T-helper 1 cell (primary cell): ENCODE measurements at regions not wholly inside any gene's neighbourhood (a gene's known extent, or its start where the extent isn't known, plus 50 kb on each side); places are given as distances from the start of the nearest gene placed in this dataset.
"Not testable (repeated sequence)": the region's sequence is repeated elsewhere in the genome, so short reads cannot be mapped to it uniquely, and the experiment has no call there.

Source experiments
- DNase-seq, 5 donors: peaks; one replicate each; pipeline ENCODE4 v3.0.0-alpha.2; 2012 to 2020

DNA sequence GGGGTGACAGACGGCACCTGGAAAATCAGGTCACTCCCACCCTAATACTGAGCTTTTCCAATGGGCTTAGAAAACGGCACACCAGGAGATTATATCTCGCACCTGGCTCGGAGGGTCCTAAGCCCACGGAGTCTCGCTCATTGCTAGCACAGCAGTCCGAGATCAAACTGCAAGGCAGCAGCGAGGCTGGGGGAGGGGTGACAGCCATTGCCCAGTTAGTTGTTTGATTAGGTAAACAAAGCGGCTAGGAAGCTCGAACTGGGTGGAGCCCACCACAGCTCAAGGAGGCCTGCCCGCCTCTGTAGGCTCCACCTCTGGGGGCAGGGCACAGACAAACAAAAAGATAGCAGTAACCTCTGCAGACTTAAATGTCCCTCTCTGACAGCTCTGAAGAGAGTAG, 260.9 kb downstream of the BLID start:
- DNase-seq: not testable (repeated sequence)

GRCh38 chr11:121844016-121844415, 272.0 kb downstream of the BLID start:
- no peak for DNase-seq

DNA sequence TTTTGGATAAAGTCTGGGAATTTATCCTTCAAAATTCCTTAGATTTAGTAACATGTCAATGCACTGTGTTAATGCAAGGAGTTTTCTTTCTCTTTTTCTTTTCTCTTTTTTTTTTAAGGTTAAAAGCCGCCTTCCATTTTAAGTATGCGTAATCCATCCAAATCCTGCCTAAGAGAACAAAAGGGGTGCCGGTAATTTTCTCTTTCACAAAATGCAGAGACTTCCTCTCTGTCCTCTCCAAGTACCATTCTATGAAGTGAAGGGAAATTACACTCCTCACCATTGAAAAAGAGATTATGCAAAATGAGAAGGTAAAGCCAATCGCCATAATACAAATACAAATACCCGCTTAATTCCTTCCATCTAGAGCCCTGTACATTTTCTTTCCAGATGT, 273.8 kb downstream of the BLID start:
- DNase-seq: no peak

- no peak for DNase-seq
Measured at GRCh38 chr11:121841487-121842191, 274.4 kb downstream of the BLID start.

GRCh38 chr11:121839781-121840180, 276.2 kb downstream of the BLID start:
- DNase-seq: no peak

DNA sequence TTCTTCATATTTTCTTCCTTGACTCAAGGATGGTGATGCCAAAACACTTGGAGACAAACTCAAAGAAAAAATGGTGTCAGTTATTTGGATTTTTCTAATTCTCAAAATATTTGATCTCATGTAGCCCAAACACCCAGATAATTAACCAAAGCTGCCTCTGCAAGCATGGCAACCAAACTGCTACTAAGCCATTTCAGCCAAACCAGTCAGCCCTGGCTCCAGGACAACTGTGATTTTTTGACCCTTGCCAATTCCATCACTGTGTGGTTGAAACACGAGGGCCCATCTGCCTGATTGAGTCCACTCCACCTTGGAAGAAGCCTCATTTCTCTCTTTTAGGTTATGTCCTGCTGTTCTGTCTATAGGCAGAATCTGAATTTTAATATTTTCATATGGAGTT, 277.4 kb downstream of the BLID start:
- no peak for DNase-seq

DNA sequence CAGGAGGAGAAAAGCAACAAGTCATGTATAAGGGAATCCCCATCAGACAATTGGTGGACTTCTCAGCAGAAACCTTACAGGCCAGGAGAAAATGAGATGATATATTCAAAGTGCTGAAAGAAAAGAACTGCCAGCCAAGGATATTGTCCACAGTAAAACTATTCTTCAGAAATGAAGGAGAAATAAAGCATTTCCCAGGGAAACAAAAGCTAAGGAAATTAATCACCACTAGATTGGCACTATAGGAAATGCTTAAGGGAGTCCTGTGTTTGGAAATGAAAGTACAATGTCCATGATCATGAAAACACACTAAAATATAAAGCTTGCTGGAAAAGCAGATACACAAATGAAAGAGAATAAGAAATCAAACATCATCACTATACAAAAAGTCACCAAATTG, 282.0 kb downstream of the BLID start:
- DNase-seq: no peak

DNA sequence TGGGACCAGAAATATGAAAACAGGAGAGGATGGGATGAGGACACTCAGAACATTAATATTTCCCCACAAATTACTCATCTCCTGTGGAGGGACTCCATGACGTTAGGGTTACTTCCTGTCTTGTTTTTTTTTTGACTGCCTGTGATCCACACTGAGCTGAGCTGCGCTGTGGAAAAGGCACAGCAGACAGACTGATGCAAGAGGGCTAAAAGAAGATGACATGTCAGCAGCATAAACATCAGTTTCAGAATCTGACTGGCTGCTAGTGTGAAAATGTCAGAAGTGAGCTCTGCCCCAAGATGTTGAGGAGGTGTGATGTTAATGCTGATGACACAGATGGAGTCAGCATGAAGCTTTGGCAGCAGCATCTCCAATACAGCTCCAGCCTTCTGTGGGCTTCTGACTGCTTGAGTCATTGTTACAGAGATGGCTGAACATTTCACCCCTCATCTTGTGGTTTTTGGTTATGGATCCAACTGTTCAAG, 286.8 kb downstream of the BLID start:
- DNase-seq: peak in 1 of 5 donors; percentile 8

DNA sequence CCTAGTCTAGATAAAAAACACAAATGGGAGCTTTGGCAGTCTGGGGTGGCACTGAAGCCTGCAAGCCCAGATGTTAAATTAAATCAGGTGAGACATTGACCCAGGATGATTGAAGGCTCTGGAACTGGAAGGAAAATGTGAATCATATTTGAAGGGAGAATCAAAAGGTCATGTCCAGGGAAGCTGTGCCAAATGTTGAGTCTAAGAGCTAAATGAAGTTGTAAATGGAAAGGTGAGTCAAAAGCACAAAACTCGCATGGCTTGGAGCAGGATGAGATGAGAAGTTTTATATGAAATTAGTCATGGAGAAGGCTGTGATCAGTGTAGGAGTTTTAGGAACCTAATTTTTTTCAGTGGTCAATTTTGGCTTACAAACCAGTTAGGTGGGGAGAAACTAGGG, 301.1 kb downstream of the BLID start:
- no peak for DNase-seq

DNA sequence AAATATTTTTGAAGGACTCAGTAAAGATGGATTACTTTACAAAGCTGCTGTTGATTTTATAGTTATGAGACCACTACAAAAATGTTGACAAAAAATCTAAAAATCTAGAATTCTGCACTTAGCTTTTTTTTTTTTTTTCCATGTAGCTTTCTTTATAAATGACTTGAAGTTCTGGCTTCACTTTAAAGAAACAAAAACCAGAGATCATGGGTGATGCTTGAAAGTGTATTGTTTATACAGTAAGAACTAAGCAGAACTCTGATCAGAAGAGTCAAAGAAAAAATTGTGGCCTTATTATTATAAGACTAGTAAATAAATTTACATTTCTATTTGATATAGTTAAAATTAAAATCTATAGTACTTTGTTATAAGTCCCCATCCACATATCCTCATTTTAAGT, 301.7 kb downstream of the BLID start:
- no peak for DNase-seq

DNA sequence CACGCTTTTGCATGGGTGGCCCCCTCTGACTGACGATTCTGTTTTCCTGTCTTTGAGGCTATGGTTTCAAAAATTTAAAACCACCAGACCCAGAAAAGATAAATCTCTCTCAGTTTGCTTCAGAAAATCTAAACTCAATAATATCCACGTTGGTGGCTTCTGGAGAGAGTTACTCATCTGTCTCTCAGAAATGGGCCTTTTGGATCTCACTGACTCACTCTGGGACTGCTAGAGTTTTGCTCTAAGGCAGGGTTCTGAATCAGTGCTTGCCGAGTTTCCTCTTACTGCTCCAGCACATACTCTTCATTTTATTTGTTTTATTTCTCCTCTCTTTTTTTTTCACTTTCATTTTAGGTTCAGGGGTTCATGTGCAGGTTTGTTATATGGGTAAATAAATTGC, 305.7 kb downstream of the BLID start:
- no peak for DNase-seq

GRCh38 chr11:121808096-121808495, 307.9 kb downstream of the BLID start:
- DNase-seq: no peak

DNA sequence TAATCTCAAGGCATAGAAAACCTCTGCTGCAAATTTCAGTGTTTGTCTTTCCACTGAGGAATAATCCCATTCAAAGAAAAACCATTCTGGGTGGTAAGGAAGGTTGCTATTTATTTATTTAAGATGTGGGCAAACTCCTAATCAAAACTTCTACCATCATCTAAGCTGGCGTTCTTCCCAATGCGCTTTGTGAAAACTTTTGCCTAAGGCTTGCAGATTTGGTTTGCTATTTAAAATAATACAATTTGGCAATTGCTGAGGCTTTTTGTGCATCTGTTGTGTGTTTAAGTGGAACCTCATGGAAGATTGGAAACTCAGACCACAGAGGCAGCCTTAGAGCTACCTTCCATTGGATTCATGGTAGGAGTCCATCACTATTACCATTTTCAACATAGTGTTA, 309.0 kb downstream of the BLID start:
- no peak for DNase-seq

DNA sequence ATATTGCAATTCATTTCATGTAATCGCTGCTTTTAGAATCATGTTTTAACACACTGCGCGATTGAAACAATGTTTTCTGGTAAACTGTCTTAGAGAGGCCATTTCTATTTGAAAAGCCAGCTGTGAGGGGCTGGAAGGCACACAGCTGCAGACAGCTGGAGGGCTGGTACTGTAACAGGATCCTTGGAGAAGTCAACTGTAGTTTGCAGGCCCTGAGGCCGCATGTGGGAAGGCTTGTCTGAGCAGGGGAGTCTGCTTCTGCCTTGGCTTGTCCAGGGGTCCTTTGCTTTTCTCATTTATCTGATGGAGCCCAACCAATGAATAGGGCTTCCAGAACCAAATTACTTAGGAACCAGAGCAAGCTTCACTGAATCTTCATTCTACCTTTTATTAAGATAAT, 313.5 kb downstream of the BLID start:
- no peak for DNase-seq

DNA sequence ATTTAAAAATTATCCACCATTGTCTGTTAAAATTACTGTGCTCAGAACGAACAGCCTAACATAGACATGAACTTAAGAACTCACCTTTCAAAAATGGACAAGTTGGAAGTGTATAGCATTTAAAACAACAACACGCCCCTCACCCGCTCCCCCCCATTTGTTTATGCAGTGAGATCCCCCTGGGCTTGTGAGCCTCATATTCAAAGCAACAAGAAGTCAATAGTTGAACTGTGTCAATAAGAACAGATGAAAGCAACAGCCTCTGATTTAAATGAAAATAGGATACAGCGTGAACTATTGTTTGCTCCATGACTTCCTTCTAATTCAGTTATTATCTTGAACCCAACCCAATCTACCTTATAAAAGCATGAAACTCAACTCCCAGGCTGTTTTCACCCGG, 314.2 kb downstream of the BLID start:
- no peak for DNase-seq

- DNase-seq: no peak
Measured at GRCh38 chr11:121801394-121801748, 314.6 kb downstream of the BLID start.

DNA sequence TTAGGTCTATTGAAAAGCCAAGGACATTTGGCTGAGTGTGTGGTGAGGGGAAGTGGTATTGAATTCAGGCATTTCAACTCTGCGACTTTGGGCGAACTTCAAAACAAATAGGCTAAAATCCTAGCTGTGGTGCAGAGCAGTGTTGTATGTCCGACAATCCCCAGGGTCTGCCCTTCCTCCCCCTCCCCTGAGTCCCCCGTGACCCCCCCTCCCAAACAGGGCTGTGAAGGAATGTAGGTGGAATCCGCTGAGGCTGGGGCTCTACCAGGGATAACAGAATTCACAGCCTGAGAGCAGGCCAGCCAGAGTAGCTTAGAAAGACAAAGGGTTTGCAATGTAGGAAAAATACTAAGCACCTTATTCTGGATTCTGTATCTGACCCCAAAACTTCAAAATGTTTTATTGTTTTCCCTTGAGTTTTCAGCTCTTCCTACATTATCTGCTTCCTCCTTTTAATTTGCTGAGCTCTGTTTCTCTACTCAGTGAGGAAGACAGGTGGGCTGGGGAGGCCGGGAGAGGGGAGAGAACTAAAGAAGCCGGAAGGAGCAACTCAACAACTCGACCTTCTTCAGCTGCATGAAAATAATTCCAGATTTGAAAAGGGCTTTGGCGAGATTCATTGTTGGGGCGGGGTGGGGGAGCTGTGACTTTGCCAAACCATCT, 315.2 kb downstream of the BLID start:
- DNase-seq: no peak

GRCh38 chr11:121800240-121800639, 315.8 kb downstream of the BLID start:
- DNase-seq: no peak

- DNase-seq: no peak
Measured at GRCh38 chr11:121797496-121797895, 318.5 kb downstream of the BLID start.

DNA sequence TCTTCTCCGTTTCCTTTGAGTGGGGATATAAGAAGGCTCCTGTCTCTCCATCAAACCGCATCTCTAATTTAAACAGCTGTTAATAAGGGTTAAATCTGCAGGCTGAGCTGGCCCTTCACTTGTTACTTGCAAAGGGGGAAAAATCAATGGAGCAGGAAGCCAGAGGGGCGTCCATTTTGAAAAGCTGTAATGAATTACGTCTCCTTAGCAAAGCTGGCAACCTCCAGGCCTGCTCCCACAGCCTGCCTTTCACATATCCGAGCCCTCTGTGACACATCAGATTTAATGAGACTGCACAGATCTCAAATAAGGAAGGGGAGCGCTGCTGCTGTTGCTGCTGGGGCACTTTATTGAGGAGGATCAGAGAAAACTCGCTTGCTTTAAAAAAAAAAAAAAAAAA, 320.8 kb downstream of the BLID start:
- no peak for DNase-seq

DNA sequence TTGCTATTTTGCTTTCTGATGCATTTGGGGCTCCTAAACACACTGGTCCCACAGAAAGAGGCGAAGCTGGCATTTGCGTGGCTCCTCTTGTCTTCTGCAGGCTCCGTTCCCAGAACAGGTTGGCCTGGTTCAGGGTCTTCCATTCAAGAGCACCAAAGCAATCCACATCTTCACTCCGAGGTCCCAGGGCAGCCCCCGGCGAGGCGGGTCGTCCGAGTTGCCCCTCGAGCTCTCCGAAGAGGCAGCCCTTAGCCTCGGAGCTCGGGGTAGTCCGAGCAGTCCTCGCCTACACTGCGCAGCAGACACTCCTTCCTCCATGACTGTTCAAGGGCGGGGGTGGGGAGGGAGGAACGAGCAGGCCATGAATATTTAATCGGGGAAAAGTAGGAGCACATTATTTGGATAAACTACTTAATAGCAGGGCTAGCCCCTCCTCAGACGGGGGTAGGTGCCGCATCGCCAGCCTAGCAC, 321.3 kb downstream of the BLID start:
- DNase-seq: no peak

DNA sequence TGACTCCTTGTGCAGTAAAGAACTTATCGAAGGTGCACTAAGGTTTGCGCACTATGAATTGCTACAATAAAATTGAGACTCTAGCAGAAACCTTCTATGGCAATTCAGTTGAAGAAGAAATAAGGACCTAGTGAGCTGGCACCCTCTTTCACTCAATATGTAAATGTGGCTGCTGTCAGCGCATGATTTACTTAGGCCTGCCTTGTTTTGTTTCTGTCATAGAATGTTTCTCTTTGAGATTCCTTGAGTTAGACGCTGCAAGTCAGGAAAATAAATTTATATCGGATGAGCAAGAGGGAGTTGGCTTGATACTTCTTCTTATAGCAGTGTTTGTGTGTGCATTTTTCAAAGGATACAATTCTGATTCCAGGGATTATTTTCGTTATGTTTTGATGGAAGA, 322.1 kb downstream of the BLID start:
- DNase-seq: no peak

DNA sequence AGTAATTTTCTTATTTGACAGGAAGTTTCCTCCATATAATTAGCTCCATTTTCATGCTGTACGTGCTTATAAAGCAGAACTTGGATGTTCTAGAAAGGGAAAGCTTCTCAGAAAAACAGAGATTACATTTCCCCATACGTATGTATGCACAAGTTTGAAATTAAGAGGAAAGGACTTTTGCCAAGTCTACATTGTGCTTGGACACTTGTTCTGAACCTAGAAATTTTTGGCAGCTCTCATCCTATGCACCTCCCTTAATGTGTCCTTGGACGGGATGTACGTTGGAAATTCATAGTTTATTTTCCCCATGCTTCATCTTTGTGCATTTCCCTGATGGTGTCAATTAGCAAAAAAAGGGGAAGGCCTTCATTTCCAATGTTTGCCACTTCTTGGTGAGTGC, 322.7 kb downstream of the BLID start:
- DNase-seq: no peak

DNA sequence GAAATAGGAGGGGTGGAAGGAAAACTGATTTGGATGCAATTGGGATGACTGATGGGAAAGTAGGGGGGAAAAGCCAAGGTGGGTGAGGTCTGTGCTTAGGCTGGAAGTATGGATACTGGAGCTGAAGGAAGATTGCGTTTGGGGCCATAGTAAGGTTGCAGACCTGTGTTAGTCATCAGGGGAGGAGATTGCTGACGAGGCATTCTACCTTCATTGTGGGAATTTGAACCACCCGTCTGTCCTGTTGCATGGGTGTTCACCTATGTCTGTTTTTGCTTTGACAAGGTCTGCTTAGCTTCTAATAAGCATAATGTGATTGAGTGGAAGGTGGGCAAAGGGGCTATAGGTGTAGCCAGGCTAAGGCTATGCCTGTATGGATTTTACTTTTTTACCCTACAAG, 323.8 kb downstream of the BLID start:
- no peak for DNase-seq

- no peak for DNase-seq
Measured at GRCh38 chr11:121790430-121790829, 325.6 kb downstream of the BLID start.
